Astrocyte (in vitro differentiated cells and primary cell): ENCODE measurements at regions not wholly inside any gene's neighbourhood (a gene's known extent, or its start where the extent isn't known, plus 50 kb on each side); places are given as distances from the start of the nearest gene placed in this dataset.

ENCODE experiments used
- EZH2 ChIP-seq: IDR thresholded peaks from 2 replicates; pipeline ENCODE4 v1.6.1; 2012; ENCODE audit warnings: mild to moderate bottlenecking, low read length, inconsistent platforms; ENCODE audit not compliant: insufficient read depth
- TF ChIP-seq, protein P1 (sequence below): IDR thresholded peaks from 2 replicates; pipeline ENCODE4 v1.5.1; 2011; ENCODE audit warnings: low read depth, mild to moderate bottlenecking, inconsistent platforms, low read length, moderate library complexity; ENCODE audit not compliant: insufficient read depth

DNA sequence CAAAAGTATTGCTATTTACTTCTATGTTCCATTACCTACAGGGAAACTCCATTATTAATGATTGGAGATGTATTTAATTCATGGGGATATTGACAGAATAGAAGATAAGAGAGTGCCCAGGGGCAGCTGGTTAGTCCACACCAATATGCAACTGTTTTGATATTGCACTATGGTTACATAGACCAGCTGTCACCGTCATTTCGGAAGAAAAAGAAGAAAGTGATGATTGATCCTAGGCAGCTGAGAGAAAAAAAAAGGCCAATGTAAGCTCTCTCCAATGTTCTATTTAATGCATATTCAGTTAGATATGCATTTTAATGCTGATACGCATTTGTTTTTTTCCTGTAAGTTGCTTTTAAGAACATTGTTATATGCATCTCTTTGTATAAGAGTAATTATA is 1367.2 kb downstream of the KCNT2 start:
- TF ChIP-seq, protein P1, sequence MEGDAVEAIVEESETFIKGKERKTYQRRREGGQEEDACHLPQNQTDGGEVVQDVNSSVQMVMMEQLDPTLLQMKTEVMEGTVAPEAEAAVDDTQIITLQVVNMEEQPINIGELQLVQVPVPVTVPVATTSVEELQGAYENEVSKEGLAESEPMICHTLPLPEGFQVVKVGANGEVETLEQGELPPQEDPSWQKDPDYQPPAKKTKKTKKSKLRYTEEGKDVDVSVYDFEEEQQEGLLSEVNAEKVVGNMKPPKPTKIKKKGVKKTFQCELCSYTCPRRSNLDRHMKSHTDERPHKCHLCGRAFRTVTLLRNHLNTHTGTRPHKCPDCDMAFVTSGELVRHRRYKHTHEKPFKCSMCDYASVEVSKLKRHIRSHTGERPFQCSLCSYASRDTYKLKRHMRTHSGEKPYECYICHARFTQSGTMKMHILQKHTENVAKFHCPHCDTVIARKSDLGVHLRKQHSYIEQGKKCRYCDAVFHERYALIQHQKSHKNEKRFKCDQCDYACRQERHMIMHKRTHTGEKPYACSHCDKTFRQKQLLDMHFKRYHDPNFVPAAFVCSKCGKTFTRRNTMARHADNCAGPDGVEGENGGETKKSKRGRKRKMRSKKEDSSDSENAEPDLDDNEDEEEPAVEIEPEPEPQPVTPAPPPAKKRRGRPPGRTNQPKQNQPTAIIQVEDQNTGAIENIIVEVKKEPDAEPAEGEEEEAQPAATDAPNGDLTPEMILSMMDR, result no peak
- no peak for TF ChIP-seq EZH2
